ENCODE measurements at regions not wholly inside any gene's neighbourhood (a gene's known extent, or its start where the extent isn't known, plus 50 kb on each side); places are given as distances from the start of the nearest gene placed in this dataset.

GRCh38 chr6:124888581-124889371 lies 73.5 kb upstream of the RNF217 start:
- Histone ChIP-seq H3K4me3 (ENCODE audit: low read depth, low read length, poor library complexity, severe bottlenecking) (no peak overlapping the region), H3K9me2 (ENCODE audit: insufficient read depth, low read length) (no peaks in the 10 kb centered on the region), H3K4me2 (ENCODE audit: low read length) (no peak overlapping the region), H3K27ac (ENCODE audit: low read depth, low read length, poor library complexity, severe bottlenecking) (no peak overlapping the region), H2AFZ (ENCODE audit: low read length) (no peak overlapping the region), H3K36me3 (ENCODE audit: insufficient read depth, low read length) (no peaks in the 10 kb centered on the region), H3K9me3 (ENCODE audit: low read length) (no peaks in the 10 kb centered on the region), H4K20me1 (ENCODE audit: insufficient read depth, low read length) (no peaks in the 10 kb centered on the region), H3K4me1 (ENCODE audit: insufficient read depth, low read length, poor library complexity, severe bottlenecking) (no peaks in the 10 kb centered on the region), H3K79me2 (ENCODE audit: insufficient read depth, low read depth, low read length) (no peaks in the 10 kb centered on the region)
- CTCF ChIA-PET (ENCODE audit: unreplicated experiment): no interaction called here
- intact Hi-C loops (cut with micrococcal nuclease; ENCODE audit: unreplicated experiment): no loop called here
- DNase-seq (ENCODE audit: low spot score): no peak
- POLR2A ChIA-PET: interaction anchor here (0.6 kb wide), 2 partner anchors 394 to 1260 kb away, joined by 3 read pairs; no protein-coding TSS in a partner anchor
- TF ChIP-seq EZH2phosphoT487 (IDR thresholded peaks at IDR 0.05; ENCODE audit: borderline replicate concordance, low read depth, low read length): no peak
- no peak for TF ChIP-seq CTCF (conservative IDR thresholded peaks at IDR 0.05; ENCODE audit: low read length)
- BruUV-seq (replicated peaks): no TSS peak

GRCh38 chr6:124901084-124901483 lies 61.2 kb upstream of the RNF217 start:
- H3K9me3 ChIP-seq (ENCODE audit: low read length): no peaks in the 10 kb centered on the region
- no peaks in the 10 kb centered on the region for H3K79me2 ChIP-seq (ENCODE audit: insufficient read depth, low read depth, low read length)
- intact Hi-C loops (cut with micrococcal nuclease; ENCODE audit: unreplicated experiment): no loop called here
- no peak for DNase-seq (ENCODE audit: low spot score)
- ChIA-PET CTCF (ENCODE audit: unreplicated experiment) (no interaction called here), POLR2A (no interaction called here)
- no peaks in the 10 kb centered on the region for H3K36me3 ChIP-seq (ENCODE audit: insufficient read depth, low read length)
- BruUV-seq (replicated peaks): no TSS peak
- H2AFZ ChIP-seq (ENCODE audit: low read length): no peak overlapping the region
- TF ChIP-seq CTCF (conservative IDR thresholded peaks at IDR 0.05; ENCODE audit: low read length) (no peak), EZH2phosphoT487 (IDR thresholded peaks at IDR 0.05; ENCODE audit: borderline replicate concordance, low read depth, low read length) (no peak)
- no peak overlapping the region for H3K4me3 ChIP-seq (ENCODE audit: low read depth, low read length, poor library complexity, severe bottlenecking)
- no peaks in the 10 kb centered on the region for H4K20me1 ChIP-seq (ENCODE audit: insufficient read depth, low read length)
- no peak overlapping the region for H3K27ac ChIP-seq (ENCODE audit: low read depth, low read length, poor library complexity, severe bottlenecking)
- H3K9me2 ChIP-seq (ENCODE audit: insufficient read depth, low read length): no peaks in the 10 kb centered on the region
- H3K4me1 ChIP-seq (ENCODE audit: insufficient read depth, low read length, poor library complexity, severe bottlenecking): no peaks in the 10 kb centered on the region
- H3K4me2 ChIP-seq (ENCODE audit: low read length): no peak overlapping the region

DNA sequence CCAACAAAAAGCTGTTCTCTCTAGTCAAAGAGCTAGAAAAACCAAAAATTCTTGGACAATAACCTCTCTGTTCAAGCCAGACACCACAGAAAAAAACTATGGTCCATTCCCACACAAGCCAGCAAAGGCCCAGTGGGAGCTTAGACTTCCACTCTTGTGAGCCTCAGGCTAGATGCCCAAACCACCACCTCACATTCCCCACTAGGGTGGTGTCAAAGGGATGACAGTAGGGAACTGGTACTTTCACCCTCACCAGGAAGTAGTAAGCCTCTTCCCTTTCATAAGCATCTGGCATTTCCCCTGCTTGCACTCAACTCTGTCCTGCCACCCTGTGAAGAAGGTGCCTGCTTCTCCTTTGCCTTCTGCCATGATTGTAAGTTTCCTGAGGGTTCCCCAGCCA lies 58.4 kb upstream of the RNF217 start:
- no peak overlapping the region for H3K27ac ChIP-seq (ENCODE audit: low read depth, low read length, poor library complexity, severe bottlenecking)
- H2AFZ ChIP-seq (ENCODE audit: low read length): no peak overlapping the region
- ChIA-PET CTCF (ENCODE audit: unreplicated experiment) (no interaction called here), POLR2A (interaction anchor here (0.5 to 1.0 kb wide), 2 partner anchors 8 to 153 kb away, joined by 3 read pairs; no protein-coding TSS in a partner anchor)
- no peaks in the 10 kb centered on the region for H3K36me3 ChIP-seq (ENCODE audit: insufficient read depth, low read length)
- H3K4me2 ChIP-seq (ENCODE audit: low read length): no peak overlapping the region
- TF ChIP-seq EZH2phosphoT487 (IDR thresholded peaks at IDR 0.05; ENCODE audit: borderline replicate concordance, low read depth, low read length) (no peak), CTCF (conservative IDR thresholded peaks at IDR 0.05; ENCODE audit: low read length) (no peak)
- H3K9me2 ChIP-seq (ENCODE audit: insufficient read depth, low read length): no peaks in the 10 kb centered on the region
- H3K4me1 ChIP-seq (ENCODE audit: insufficient read depth, low read length, poor library complexity, severe bottlenecking): no peaks in the 10 kb centered on the region
- no peaks in the 10 kb centered on the region for H3K79me2 ChIP-seq (ENCODE audit: insufficient read depth, low read depth, low read length)
- no peaks in the 10 kb centered on the region for H3K9me3 ChIP-seq (ENCODE audit: low read length)
- no TSS peak for BruUV-seq (replicated peaks)
- H3K4me3 ChIP-seq (ENCODE audit: low read depth, low read length, poor library complexity, severe bottlenecking): no peak overlapping the region
- DNase-seq (ENCODE audit: low spot score): no peak
- no peaks in the 10 kb centered on the region for H4K20me1 ChIP-seq (ENCODE audit: insufficient read depth, low read length)
- intact Hi-C loops (cut with micrococcal nuclease; ENCODE audit: unreplicated experiment): no loop called here

Data from OCI-LY7 (cell line).